H1 (cell line): ENCODE measurements at regions not wholly inside any gene's neighbourhood (a gene's known extent, or its start where the extent isn't known, plus 50 kb on each side); places are given as distances from the start of the nearest gene placed in this dataset.

Experiments used
- JUN ChIP-seq: IDR thresholded peaks from 2 replicates; pipeline ENCODE4 v1.6.1; 2011; ENCODE audit warnings: low read depth, mild to moderate bottlenecking, improper control_type of control experiment, low read length
- JUND ChIP-seq: IDR thresholded peaks from 2 replicates; pipeline ENCODE4 v1.6.1; 2011; ENCODE audit warnings: mild to moderate bottlenecking, improper control_type of control experiment, low read length
- POLR2AphosphoS5 ChIP-seq: IDR thresholded peaks from 2 replicates; pipeline ENCODE4 v1.6.1; 2011; ENCODE audit warnings: low read depth, low read length
- SRF ChIP-seq: IDR thresholded peaks from 2 replicates; pipeline ENCODE4 v1.6.1; 2011; ENCODE audit warnings: mild to moderate bottlenecking, low read depth, low read length, moderate library complexity
- TF ChIP-seq, protein P1 (sequence below): IDR thresholded peaks from 2 replicates; pipeline ENCODE4 v1.6.1; 2012; ENCODE audit warnings: inconsistent platforms
- TF ChIP-seq, protein P2 (sequence below), 3 experiments: IDR thresholded peaks; 1 replicate in 2 of 3; 2 replicates in 1 of 3; pipeline versions ENCODE4 v1.5.1 to v1.6.1; 2011; ENCODE audit warnings: low read length in 3 of 3, mild to moderate bottlenecking in 3 of 3, inconsistent platforms in 2 of 3, low read depth in 1 of 3, moderate library complexity in 1 of 3; ENCODE audit not compliant: insufficient read depth in 1 of 3; ENCODE audit errors: control extremely low read depth in 1 of 3

DNA sequence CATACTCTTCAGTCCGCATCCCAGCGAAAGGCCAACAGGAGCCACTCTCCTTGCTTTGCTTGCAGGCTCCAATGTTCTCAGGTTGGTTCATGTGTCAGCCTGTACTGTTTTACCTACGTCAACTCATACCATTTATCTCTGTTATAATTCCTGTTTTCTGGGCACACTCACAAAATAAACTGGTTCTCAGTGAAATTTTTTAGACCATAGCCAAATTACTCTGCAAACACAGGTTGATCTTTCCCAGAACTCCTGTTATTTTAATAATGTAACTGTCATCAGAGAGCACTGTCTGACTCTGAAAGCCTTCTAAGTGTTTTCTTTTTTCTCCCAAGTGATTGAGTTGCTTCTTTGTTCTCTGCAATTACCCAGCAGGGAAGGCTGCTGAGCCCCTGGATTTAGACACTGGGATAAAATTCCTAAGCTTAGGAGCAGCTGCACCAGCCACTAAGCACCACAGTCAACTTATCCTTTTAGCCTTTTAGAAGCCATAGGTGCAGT lies 111.6 kb upstream of the PIEZO2 start:
- TF ChIP-seq JUND (no peak), POLR2AphosphoS5 (no peak), JUN (no peak), SRF (no peak)
- TF ChIP-seq, protein P1, sequence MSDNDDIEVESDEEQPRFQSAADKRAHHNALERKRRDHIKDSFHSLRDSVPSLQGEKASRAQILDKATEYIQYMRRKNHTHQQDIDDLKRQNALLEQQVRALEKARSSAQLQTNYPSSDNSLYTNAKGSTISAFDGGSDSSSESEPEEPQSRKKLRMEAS = no peak
- TF ChIP-seq, protein P2, sequence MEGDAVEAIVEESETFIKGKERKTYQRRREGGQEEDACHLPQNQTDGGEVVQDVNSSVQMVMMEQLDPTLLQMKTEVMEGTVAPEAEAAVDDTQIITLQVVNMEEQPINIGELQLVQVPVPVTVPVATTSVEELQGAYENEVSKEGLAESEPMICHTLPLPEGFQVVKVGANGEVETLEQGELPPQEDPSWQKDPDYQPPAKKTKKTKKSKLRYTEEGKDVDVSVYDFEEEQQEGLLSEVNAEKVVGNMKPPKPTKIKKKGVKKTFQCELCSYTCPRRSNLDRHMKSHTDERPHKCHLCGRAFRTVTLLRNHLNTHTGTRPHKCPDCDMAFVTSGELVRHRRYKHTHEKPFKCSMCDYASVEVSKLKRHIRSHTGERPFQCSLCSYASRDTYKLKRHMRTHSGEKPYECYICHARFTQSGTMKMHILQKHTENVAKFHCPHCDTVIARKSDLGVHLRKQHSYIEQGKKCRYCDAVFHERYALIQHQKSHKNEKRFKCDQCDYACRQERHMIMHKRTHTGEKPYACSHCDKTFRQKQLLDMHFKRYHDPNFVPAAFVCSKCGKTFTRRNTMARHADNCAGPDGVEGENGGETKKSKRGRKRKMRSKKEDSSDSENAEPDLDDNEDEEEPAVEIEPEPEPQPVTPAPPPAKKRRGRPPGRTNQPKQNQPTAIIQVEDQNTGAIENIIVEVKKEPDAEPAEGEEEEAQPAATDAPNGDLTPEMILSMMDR (IDR thresholded peaks at IDR 0.05; ENCODE audit: control extremely low read depth in 1 of 3, insufficient read depth in 1 of 3, low read depth in 1 of 3, low read length in 3 of 3) = no peak
